ENCODE measurements at regions not wholly inside any gene's neighbourhood (a gene's known extent, or its start where the extent isn't known, plus 50 kb on each side); places are given as distances from the start of the nearest gene placed in this dataset.

GRCh38 chr14:54285030-54285429, 111.8 kb upstream of the CDKN3 start:
- TF ChIP-seq RAD21 (IDR thresholded peaks at IDR 0.05; ENCODE audit: low read depth): no peak
- TF ChIP-seq USF1 (IDR thresholded peaks at IDR 0.05): no peak
- no peak for TF ChIP-seq ZBTB7A (IDR thresholded peaks at IDR 0.05; ENCODE audit: low read depth)
- TF ChIP-seq, protein P1, sequence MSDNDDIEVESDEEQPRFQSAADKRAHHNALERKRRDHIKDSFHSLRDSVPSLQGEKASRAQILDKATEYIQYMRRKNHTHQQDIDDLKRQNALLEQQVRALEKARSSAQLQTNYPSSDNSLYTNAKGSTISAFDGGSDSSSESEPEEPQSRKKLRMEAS (IDR thresholded peaks at IDR 0.05): no peak
- TF ChIP-seq CREB1 (IDR thresholded peaks at IDR 0.05; ENCODE audit: low read depth): no peak

GRCh38 chr14:54291491-54292191, 105.2 kb upstream of the CDKN3 start:
- TF ChIP-seq CREB1 (IDR thresholded peaks at IDR 0.05; ENCODE audit: low read depth) (no peak), CEBPB (IDR thresholded peaks at IDR 0.05) (no peak)

GRCh38 chr14:54294802-54295201, 102.0 kb upstream of the CDKN3 start:
- TF ChIP-seq USF1 (IDR thresholded peaks at IDR 0.05): no peak
- no peak for TF ChIP-seq CREB1 (IDR thresholded peaks at IDR 0.05; ENCODE audit: low read depth)
- TF ChIP-seq, protein P1 (IDR thresholded peaks at IDR 0.05): no peak
- no peak for TF ChIP-seq EP300 (IDR thresholded peaks at IDR 0.05; ENCODE audit: borderline replicate concordance)
- no peak for TF ChIP-seq REST (IDR thresholded peaks at IDR 0.05; ENCODE audit: low read depth)
- no peak for TF ChIP-seq TEAD4 (IDR thresholded peaks at IDR 0.05)
- no peak for TF ChIP-seq NFIC (IDR thresholded peaks at IDR 0.05)
- TF ChIP-seq TAF1 (IDR thresholded peaks at IDR 0.05; ENCODE audit: low read depth): no peak
- no peak for TF ChIP-seq EGR1 (IDR thresholded peaks at IDR 0.05)
- no peak for TF ChIP-seq CEBPB (IDR thresholded peaks at IDR 0.05)
- no peak for TF ChIP-seq YY1 (IDR thresholded peaks at IDR 0.05; ENCODE audit: low read depth)
- TF ChIP-seq TCF12 (IDR thresholded peaks at IDR 0.05; ENCODE audit: low read depth): no peak
- TF ChIP-seq ZBTB7A (IDR thresholded peaks at IDR 0.05; ENCODE audit: low read depth): no peak
- TF ChIP-seq FOXM1 (IDR thresholded peaks at IDR 0.05; ENCODE audit: borderline replicate concordance, low read depth): no peak
- TF ChIP-seq RAD21 (IDR thresholded peaks at IDR 0.05; ENCODE audit: low read depth): no peak

- TF ChIP-seq FOXM1 (IDR thresholded peaks at IDR 0.05; ENCODE audit: borderline replicate concordance, low read depth) (no peak), REST (IDR thresholded peaks at IDR 0.05; ENCODE audit: low read depth) (no peak), TCF12 (IDR thresholded peaks at IDR 0.05; ENCODE audit: low read depth) (no peak), TAF1 (IDR thresholded peaks at IDR 0.05; ENCODE audit: low read depth) (no peak), NFIC (IDR thresholded peaks at IDR 0.05) (no peak), CREB1 (IDR thresholded peaks at IDR 0.05; ENCODE audit: low read depth) (no peak), YY1 (IDR thresholded peaks at IDR 0.05; ENCODE audit: low read depth) (no peak)
These were observed 97.1 kb upstream of the CDKN3 start for GRCh38 chr14:54299410-54300363.

DNA sequence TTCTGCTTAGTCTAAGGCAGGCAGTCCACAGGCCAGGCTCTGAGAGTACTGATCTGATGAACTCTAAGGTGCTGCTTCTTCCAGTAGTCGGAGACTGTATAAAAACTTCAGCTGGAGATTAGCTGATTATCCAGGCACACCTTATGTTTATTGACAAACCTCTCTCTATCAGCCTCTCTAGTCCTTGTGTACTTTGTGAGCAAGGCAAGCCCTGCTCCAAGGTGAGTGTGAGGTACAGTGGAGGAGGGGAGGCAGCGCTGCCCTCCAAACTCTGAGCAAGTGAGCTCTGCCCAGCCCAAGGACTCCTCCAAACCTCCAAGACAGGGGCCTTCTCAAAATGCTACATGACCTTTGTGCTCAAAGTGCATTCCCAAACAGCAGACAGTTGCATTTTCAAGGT, 95.9 kb upstream of the CDKN3 start:
- no peak for TF ChIP-seq TCF12 (IDR thresholded peaks at IDR 0.05; ENCODE audit: low read depth)
- no peak for TF ChIP-seq REST (IDR thresholded peaks at IDR 0.05; ENCODE audit: low read depth)
- TF ChIP-seq NFIC (IDR thresholded peaks at IDR 0.05): no peak
- TF ChIP-seq USF1 (IDR thresholded peaks at IDR 0.05): no peak
- no peak for TF ChIP-seq TEAD4 (IDR thresholded peaks at IDR 0.05)
- TF ChIP-seq, protein P1 (IDR thresholded peaks at IDR 0.05): no peak
- no peak for TF ChIP-seq CREB1 (IDR thresholded peaks at IDR 0.05; ENCODE audit: low read depth)
- TF ChIP-seq RAD21 (IDR thresholded peaks at IDR 0.05; ENCODE audit: low read depth): no peak
- no peak for TF ChIP-seq TAF1 (IDR thresholded peaks at IDR 0.05; ENCODE audit: low read depth)
- no peak for TF ChIP-seq FOXM1 (IDR thresholded peaks at IDR 0.05; ENCODE audit: borderline replicate concordance, low read depth)

Measured in Ishikawa (cell line).